Natural killer cell (primary cell): ENCODE measurements at regions not wholly inside any gene's neighbourhood (a gene's known extent, or its start where the extent isn't known, plus 50 kb on each side); places are given as distances from the start of the nearest gene placed in this dataset.

ENCODE experiments used
- ATAC-seq, 3 donors: fragments of 150-1000 bp in 2 of 3; fragments of 200-7000 bp in 1 of 3; cut with Tn5 transposase; 1 replicate in 1 of 3; 2 replicates in 2 of 3; pipeline ENCODE4 v1.10.0; 2021; ENCODE audit warnings: mild to moderate bottlenecking in 2 of 3, moderate library complexity in 2 of 3
- DNase-seq, 2 donors: peaks; one replicate each; pipeline versions ENCODE4 v3.0.0 to v3.0.0-alpha.2; 2013 to 2021; ENCODE audit warnings: mixed read lengths in 1 of 2
- H3K27ac ChIP-seq: one replicate; pipeline ENCODE4 v1.5.1; 2013; ENCODE audit warnings: mild to moderate bottlenecking, low read length
- H3K27me3 ChIP-seq: one replicate; pipeline ENCODE4 v1.6.1; 2013; ENCODE audit warnings: low read length; ENCODE audit not compliant: control insufficient read depth, insufficient read depth
- H3K36me3 ChIP-seq: one replicate; pipeline ENCODE4 v1.6.1; 2013; ENCODE audit warnings: low read length; ENCODE audit not compliant: control insufficient read depth, insufficient read depth
- H3K4me1 ChIP-seq: one replicate; pipeline ENCODE4 v1.6.1; 2013; ENCODE audit warnings: low read length; ENCODE audit not compliant: control insufficient read depth, insufficient read depth
- H3K4me3 ChIP-seq: one replicate; pipeline ENCODE4 v1.5.1; 2013; ENCODE audit warnings: low read length
- H3K9me3 ChIP-seq: one replicate; pipeline ENCODE4 v1.6.1; 2013; ENCODE audit warnings: low read length; ENCODE audit not compliant: control insufficient read depth, insufficient read depth
- H3K27ac Mint-ChIP-seq, 2 donors: one replicate each; pipeline ENCODE4 v1.8.0; 2022; ENCODE audit warnings: mild to moderate bottlenecking in 2 of 2, mixed read lengths in 2 of 2, moderate library complexity in 1 of 2
- H3K27me3 Mint-ChIP-seq, 2 donors: one replicate each; pipeline ENCODE4 v1.8.0; 2022; ENCODE audit warnings: low read depth in 2 of 2, mixed read lengths in 2 of 2
- H3K36me3 Mint-ChIP-seq: one replicate; pipeline ENCODE4 v1.8.0; 2022; ENCODE audit warnings: mixed read lengths
- H3K4me1 Mint-ChIP-seq, 2 donors: one replicate each; pipeline ENCODE4 v1.8.0; 2022; ENCODE audit warnings: mixed read lengths in 2 of 2
- H3K4me3 Mint-ChIP-seq: one replicate; pipeline ENCODE4 v1.8.0; 2022; ENCODE audit warnings: mild to moderate bottlenecking, moderate library complexity, mixed read lengths
- H3K9me3 Mint-ChIP-seq, 2 donors: one replicate each; pipeline ENCODE4 v1.8.0; 2022; ENCODE audit warnings: mixed read lengths in 2 of 2
- CTCF ChIP-seq: fragments of 200-600 bp; IDR thresholded peaks from one replicate; pipeline ENCODE4 v1.8.0; 2022; ENCODE audit warnings: antibody characterized with exemption
- WGBS: methylation state at CpG from one replicate; pipeline ENCODE4 v1.1.7; 2013; ENCODE audit warnings: missing lambda C conversion rate; ENCODE audit not compliant: insufficient coverage; 5-methylcytosine and 5-hydroxymethylcytosine counted together
- intact Hi-C: fragments of 100-400 bp; cut with micrococcal nuclease; formaldehyde crosslinking; loops from one replicate; pipeline ENCODE4 v1.14.2; 2022

GRCh38 chr1:38787041-38787440 is 72.5 kb downstream of the RRAGC start:
- WGBS = 71% methylated on average over 3 of the region's 3 CpGs
- no peak overlapping the region for H3K27ac ChIP-seq
- no peak for TF ChIP-seq CTCF
- Mint-ChIP-seq H3K36me3 (no peaks in the 10 kb centered on the region), H3K4me3 (no peak overlapping the region), H3K4me1 (no peaks in the 10 kb centered on the region), H3K27me3 (peaks cover 24 to 85% of the 10 kb centered on the region in 2 donors), H3K9me3 (no peaks in the 10 kb centered on the region), H3K27ac (no peak overlapping the region)
- peaks cover 6% of the 10 kb centered on the region for H3K27me3 ChIP-seq
- H3K4me1 ChIP-seq = no peaks in the 10 kb centered on the region
- intact Hi-C loops = no loop called here
- ATAC-seq = no peak
- H3K4me3 ChIP-seq = no peak overlapping the region
- no peaks in the 10 kb centered on the region for H3K36me3 ChIP-seq
- H3K9me3 ChIP-seq = no peaks in the 10 kb centered on the region
- no peak for DNase-seq

- H3K27me3 Mint-ChIP-seq = peaks cover 32 to 85% of the 10 kb centered on the region in 2 donors
These were observed 73.5 kb downstream of the RRAGC start for GRCh38 chr1:38786040-38786436.

GRCh38 chr1:38785285-38786039 is 74.1 kb downstream of the RRAGC start:
- no peaks in the 10 kb centered on the region for H3K36me3 ChIP-seq
- H3K27me3 ChIP-seq = peaks cover 8% of the 10 kb centered on the region
- Mint-ChIP-seq H3K27ac (no peak overlapping the region), H3K27me3 (peaks cover 32 to 83% of the 10 kb centered on the region in 2 donors), H3K9me3 (no peaks in the 10 kb centered on the region), H3K36me3 (no peaks in the 10 kb centered on the region), H3K4me1 (no peaks in the 10 kb centered on the region), H3K4me3 (no peak overlapping the region)
- intact Hi-C loops = no loop called here
- no peak overlapping the region for H3K27ac ChIP-seq
- no peak for DNase-seq
- no peak overlapping the region for H3K4me3 ChIP-seq
- no peaks in the 10 kb centered on the region for H3K9me3 ChIP-seq
- 75% methylated on average over 2 of the region's 4 CpGs for WGBS
- no peaks in the 10 kb centered on the region for H3K4me1 ChIP-seq
- ATAC-seq = no peak
- TF ChIP-seq CTCF = no peak

More at GRCh38 chr1:38786040-38786436, 73.5 kb downstream of the RRAGC start:
- no peak for TF ChIP-seq CTCF
- no peaks in the 10 kb centered on the region for H3K4me1 Mint-ChIP-seq
- H3K4me3 ChIP-seq = no peak overlapping the region
- H3K27ac ChIP-seq = no peak overlapping the region
- no peaks in the 10 kb centered on the region for H3K36me3 ChIP-seq
- intact Hi-C loops = no loop called here
- H3K36me3 Mint-ChIP-seq = no peaks in the 10 kb centered on the region
- 88% methylated on average over 6 of the region's 6 CpGs for WGBS
- no peak overlapping the region for H3K27ac Mint-ChIP-seq
- no peak overlapping the region for H3K4me3 Mint-ChIP-seq
- H3K4me1 ChIP-seq = no peaks in the 10 kb centered on the region
- no peak for DNase-seq
- no peaks in the 10 kb centered on the region for H3K9me3 Mint-ChIP-seq
- ATAC-seq = no peak
- H3K27me3 ChIP-seq = peaks cover 8% of the 10 kb centered on the region
- H3K9me3 ChIP-seq = no peaks in the 10 kb centered on the region
